Fibroblast of lung (primary cell): ENCODE measurements at regions not wholly inside any gene's neighbourhood (a gene's known extent, or its start where the extent isn't known, plus 50 kb on each side); places are given as distances from the start of the nearest gene placed in this dataset.

Experiments used
- EZH2 ChIP-seq: IDR thresholded peaks from 2 replicates; pipeline ENCODE4 v1.5.1; 2012; ENCODE audit warnings: low read length, control low read depth, mild to moderate bottlenecking; ENCODE audit errors: missing control alignments
- TF ChIP-seq, protein P1 (sequence below), 2 donors: IDR thresholded peaks in 1 of 2; conservative IDR thresholded peaks in 1 of 2; 1 replicate in 1 of 2; 2 replicates in 1 of 2; pipeline ENCODE4 v1.5.1; 2011 to 2012; ENCODE audit warnings: low read length in 2 of 2, control low read depth in 1 of 2, inconsistent platforms in 1 of 2, low read depth in 1 of 2, mild to moderate bottlenecking in 1 of 2

GRCh38 chr14:97198813-97199212 is 401.6 kb downstream of the VRK1 start:
- TF ChIP-seq, protein P1, sequence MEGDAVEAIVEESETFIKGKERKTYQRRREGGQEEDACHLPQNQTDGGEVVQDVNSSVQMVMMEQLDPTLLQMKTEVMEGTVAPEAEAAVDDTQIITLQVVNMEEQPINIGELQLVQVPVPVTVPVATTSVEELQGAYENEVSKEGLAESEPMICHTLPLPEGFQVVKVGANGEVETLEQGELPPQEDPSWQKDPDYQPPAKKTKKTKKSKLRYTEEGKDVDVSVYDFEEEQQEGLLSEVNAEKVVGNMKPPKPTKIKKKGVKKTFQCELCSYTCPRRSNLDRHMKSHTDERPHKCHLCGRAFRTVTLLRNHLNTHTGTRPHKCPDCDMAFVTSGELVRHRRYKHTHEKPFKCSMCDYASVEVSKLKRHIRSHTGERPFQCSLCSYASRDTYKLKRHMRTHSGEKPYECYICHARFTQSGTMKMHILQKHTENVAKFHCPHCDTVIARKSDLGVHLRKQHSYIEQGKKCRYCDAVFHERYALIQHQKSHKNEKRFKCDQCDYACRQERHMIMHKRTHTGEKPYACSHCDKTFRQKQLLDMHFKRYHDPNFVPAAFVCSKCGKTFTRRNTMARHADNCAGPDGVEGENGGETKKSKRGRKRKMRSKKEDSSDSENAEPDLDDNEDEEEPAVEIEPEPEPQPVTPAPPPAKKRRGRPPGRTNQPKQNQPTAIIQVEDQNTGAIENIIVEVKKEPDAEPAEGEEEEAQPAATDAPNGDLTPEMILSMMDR (conservative IDR thresholded peaks at IDR 0.05 in 1 of 2, IDR thresholded peaks at IDR 0.05 in 1 of 2; ENCODE audit: low read depth in 1 of 2, low read length in 2 of 2), result no peak
- TF ChIP-seq EZH2, result no peak
